ENCODE measurements at regions not wholly inside any gene's neighbourhood (a gene's known extent, or its start where the extent isn't known, plus 50 kb on each side); places are given as distances from the start of the nearest gene placed in this dataset.

DNA sequence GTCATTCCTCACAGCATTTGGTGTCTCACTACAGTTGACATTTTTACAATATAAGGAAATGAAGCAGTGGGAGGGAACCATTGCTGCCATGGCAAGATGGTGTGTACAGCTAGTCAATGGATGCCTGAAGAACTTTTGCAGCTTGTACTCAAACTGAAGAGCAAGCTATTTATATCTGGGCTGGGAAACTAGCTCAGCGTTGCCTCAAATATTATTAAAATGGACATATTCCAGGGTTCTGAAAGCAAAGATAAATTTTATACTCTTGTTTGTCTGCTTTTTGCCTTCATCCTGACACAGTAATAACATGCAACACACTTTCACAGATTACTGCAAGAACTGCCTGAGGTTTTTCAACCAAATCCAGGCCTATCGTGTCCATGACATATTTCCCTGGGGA is 156.4 kb upstream of the COL21A1 start:
- no peaks in the 10 kb centered on the region for H3K9me2 ChIP-seq (replicated peaks; ENCODE audit: control insufficient read depth, low read length)
- no peak overlapping the region for H3K4me2 ChIP-seq (ENCODE audit: low read length)
- no peaks in the 10 kb centered on the region for H3K9me3 ChIP-seq (ENCODE audit: control insufficient read depth, insufficient read depth, low read length)
- H3K27ac ChIP-seq (ENCODE audit: low read depth, low read length): no peak overlapping the region
- H3K36me3 ChIP-seq (ENCODE audit: control insufficient read depth, low read length): no peaks in the 10 kb centered on the region
- H3K4me3 ChIP-seq (ENCODE audit: low read length): no peak overlapping the region
- no peaks in the 10 kb centered on the region for H3K4me1 ChIP-seq (ENCODE audit: control insufficient read depth, low read length)
- no peaks in the 10 kb centered on the region for H3K27me3 ChIP-seq (ENCODE audit: control insufficient read depth, low read length)
- no peaks in the 10 kb centered on the region for H3F3A ChIP-seq (ENCODE audit: control insufficient read depth, insufficient read depth)
- no peaks in the 10 kb centered on the region for H4K20me1 ChIP-seq (ENCODE audit: control insufficient read depth, insufficient read depth, low read depth, low read length)
- TF ChIP-seq, protein P1, sequence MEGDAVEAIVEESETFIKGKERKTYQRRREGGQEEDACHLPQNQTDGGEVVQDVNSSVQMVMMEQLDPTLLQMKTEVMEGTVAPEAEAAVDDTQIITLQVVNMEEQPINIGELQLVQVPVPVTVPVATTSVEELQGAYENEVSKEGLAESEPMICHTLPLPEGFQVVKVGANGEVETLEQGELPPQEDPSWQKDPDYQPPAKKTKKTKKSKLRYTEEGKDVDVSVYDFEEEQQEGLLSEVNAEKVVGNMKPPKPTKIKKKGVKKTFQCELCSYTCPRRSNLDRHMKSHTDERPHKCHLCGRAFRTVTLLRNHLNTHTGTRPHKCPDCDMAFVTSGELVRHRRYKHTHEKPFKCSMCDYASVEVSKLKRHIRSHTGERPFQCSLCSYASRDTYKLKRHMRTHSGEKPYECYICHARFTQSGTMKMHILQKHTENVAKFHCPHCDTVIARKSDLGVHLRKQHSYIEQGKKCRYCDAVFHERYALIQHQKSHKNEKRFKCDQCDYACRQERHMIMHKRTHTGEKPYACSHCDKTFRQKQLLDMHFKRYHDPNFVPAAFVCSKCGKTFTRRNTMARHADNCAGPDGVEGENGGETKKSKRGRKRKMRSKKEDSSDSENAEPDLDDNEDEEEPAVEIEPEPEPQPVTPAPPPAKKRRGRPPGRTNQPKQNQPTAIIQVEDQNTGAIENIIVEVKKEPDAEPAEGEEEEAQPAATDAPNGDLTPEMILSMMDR (IDR thresholded peaks at IDR 0.05; ENCODE audit: low read depth, low read length, poor library complexity, severe bottlenecking): no peak
- TF ChIP-seq EZH2phosphoT487 (IDR thresholded peaks at IDR 0.05; ENCODE audit: borderline replicate concordance, low read length): no peak
- H3K79me2 ChIP-seq (ENCODE audit: control insufficient read depth, low read length): no peaks in the 10 kb centered on the region

DNA sequence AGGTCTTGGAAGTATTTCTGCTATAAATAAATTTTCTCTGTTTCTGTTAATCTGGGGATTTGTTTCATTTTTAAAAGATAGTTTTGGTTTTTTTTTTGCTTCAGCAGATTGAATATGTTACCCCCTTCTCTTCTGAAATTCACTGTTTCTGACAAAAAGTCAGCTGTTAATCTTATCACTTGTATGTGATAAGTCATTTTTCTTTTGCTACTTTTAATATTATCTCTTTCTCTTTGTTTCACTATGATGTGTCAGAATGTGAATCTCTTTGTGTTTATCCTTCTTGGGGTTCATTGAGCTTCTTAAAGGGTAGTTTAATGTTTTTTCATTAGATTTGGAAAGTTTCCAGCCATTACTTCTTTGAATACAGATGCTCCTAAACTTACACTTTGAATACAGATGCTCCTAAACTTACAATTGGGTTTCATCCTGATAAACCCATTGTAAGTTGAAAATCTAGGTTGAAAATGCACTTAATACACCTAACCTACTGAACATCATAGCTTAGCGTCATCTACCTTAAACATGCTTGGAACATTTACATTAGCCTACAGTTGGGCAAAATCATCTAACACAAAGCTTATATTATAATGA is 154.2 kb upstream of the COL21A1 start:
- no peaks in the 10 kb centered on the region for H3K27me3 ChIP-seq (ENCODE audit: control insufficient read depth, low read length)
- no peak overlapping the region for H3K4me2 ChIP-seq (ENCODE audit: low read length)
- H3K4me1 ChIP-seq (ENCODE audit: control insufficient read depth, low read length): no peaks in the 10 kb centered on the region
- no peaks in the 10 kb centered on the region for H3F3A ChIP-seq (ENCODE audit: control insufficient read depth, insufficient read depth)
- H3K9me2 ChIP-seq (replicated peaks; ENCODE audit: control insufficient read depth, low read length): no peaks in the 10 kb centered on the region
- no peak overlapping the region for H3K27ac ChIP-seq (ENCODE audit: low read depth, low read length)
- H4K20me1 ChIP-seq (ENCODE audit: control insufficient read depth, insufficient read depth, low read depth, low read length): no peaks in the 10 kb centered on the region
- no peak overlapping the region for H3K4me3 ChIP-seq (ENCODE audit: low read length)
- no peaks in the 10 kb centered on the region for H3K79me2 ChIP-seq (ENCODE audit: control insufficient read depth, low read length)
- H3K9me3 ChIP-seq (ENCODE audit: control insufficient read depth, insufficient read depth, low read length): no peaks in the 10 kb centered on the region
- no peak for TF ChIP-seq EZH2phosphoT487 (IDR thresholded peaks at IDR 0.05; ENCODE audit: borderline replicate concordance, low read length)
- TF ChIP-seq, protein P1 (IDR thresholded peaks at IDR 0.05; ENCODE audit: low read depth, low read length, poor library complexity, severe bottlenecking): no peak
- H3K36me3 ChIP-seq (ENCODE audit: control insufficient read depth, low read length): no peaks in the 10 kb centered on the region

DNA sequence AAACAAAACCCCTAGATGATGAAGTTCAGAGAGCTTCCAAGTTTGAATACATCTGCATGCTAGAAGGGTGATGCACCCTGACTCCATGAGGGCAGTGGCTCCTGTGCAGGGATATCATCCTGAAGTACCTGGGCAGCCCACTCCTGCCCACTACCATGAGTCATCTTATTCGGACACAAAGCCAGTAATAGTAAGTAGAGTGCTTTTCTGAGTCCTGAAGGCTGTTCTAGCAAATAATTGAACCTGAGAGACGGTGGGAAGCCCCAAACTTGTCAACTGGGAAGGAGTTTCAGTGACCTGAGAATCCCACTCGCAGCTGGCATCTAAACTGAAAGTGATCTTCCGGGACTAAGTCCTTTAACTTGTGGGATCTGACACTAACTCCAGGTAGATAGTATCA is 152.9 kb upstream of the COL21A1 start:
- TF ChIP-seq EZH2phosphoT487 (IDR thresholded peaks at IDR 0.05; ENCODE audit: borderline replicate concordance, low read length): no peak
- TF ChIP-seq, protein P1 (IDR thresholded peaks at IDR 0.05; ENCODE audit: low read depth, low read length, poor library complexity, severe bottlenecking): no peak
- no peak overlapping the region for H3K4me2 ChIP-seq (ENCODE audit: low read length)

More for the DNA sequence above, 152.9 kb upstream of the COL21A1 start:
- Histone ChIP-seq H3K4me3 (ENCODE audit: low read length) (no peak overlapping the region), H3K9me3 (ENCODE audit: control insufficient read depth, insufficient read depth, low read length) (no peaks in the 10 kb centered on the region), H3F3A (ENCODE audit: control insufficient read depth, insufficient read depth) (no peaks in the 10 kb centered on the region), H3K4me1 (ENCODE audit: control insufficient read depth, low read length) (no peaks in the 10 kb centered on the region), H3K27ac (ENCODE audit: low read depth, low read length) (no peak overlapping the region), H4K20me1 (ENCODE audit: control insufficient read depth, insufficient read depth, low read depth, low read length) (no peaks in the 10 kb centered on the region), H3K36me3 (ENCODE audit: control insufficient read depth, low read length) (no peaks in the 10 kb centered on the region), H3K79me2 (ENCODE audit: control insufficient read depth, low read length) (no peaks in the 10 kb centered on the region), H3K9me2 (replicated peaks; ENCODE audit: control insufficient read depth, low read length) (no peaks in the 10 kb centered on the region), H3K27me3 (ENCODE audit: control insufficient read depth, low read length) (no peaks in the 10 kb centered on the region)
